Astrocyte (in vitro differentiated cells and primary cell): ENCODE measurements at regions not wholly inside any gene's neighbourhood (a gene's known extent, or its start where the extent isn't known, plus 50 kb on each side); places are given as distances from the start of the nearest gene placed in this dataset.

ENCODE experiments used
- DNase-seq: peaks from one replicate; pipeline ENCODE4 v3.0.0-alpha.2; 2010; ENCODE audit warnings: low read depth
- FAIRE-seq: peaks from 2 replicates; lab custom pipeline; 2011; peaks lifted over from hg19 to GRCh38; lab: Jason Lieb, UNC
- H2AFZ ChIP-seq: 2 replicates; pipeline ENCODE4 v1.6.0; 2012; ENCODE audit warnings: low read depth, low read length, inconsistent platforms
- H3K27ac ChIP-seq: 2 replicates; pipeline ENCODE4 v1.5.1; 2011; ENCODE audit warnings: low read depth, low read length, inconsistent platforms
- H3K27me3 ChIP-seq: 2 replicates; pipeline ENCODE4 v1.6.0; 2011; ENCODE audit warnings: low read length, inconsistent platforms; ENCODE audit not compliant: insufficient read depth
- H3K36me3 ChIP-seq: 2 replicates; pipeline ENCODE4 v1.5.1; 2011; ENCODE audit warnings: low read length, inconsistent platforms; ENCODE audit not compliant: insufficient read depth
- H3K4me1 ChIP-seq: 2 replicates; pipeline ENCODE4 v1.5.1; 2011; ENCODE audit warnings: low read length, inconsistent platforms; ENCODE audit not compliant: insufficient read depth
- H3K4me2 ChIP-seq: 2 replicates; pipeline ENCODE4 v1.6.0; 2012; ENCODE audit warnings: low read length, inconsistent platforms
- H3K4me3 ChIP-seq: 2 replicates; pipeline ENCODE4 v1.5.1; 2011; ENCODE audit warnings: low read depth, mild to moderate bottlenecking, low read length, inconsistent platforms; ENCODE audit not compliant: insufficient read depth
- H3K79me2 ChIP-seq: 2 replicates; pipeline ENCODE4 v1.6.0; 2012; ENCODE audit warnings: mild to moderate bottlenecking, low read length, inconsistent platforms; ENCODE audit not compliant: insufficient read depth
- H3K9ac ChIP-seq: 2 replicates; pipeline ENCODE4 v1.6.0; 2012; ENCODE audit warnings: mild to moderate bottlenecking, low read length, inconsistent platforms
- H3K9me3 ChIP-seq: 2 replicates; pipeline ENCODE4 v1.5.1; 2012; ENCODE audit warnings: low read depth, mild to moderate bottlenecking, low read length, inconsistent platforms; ENCODE audit not compliant: insufficient read depth
- H4K20me1 ChIP-seq: 2 replicates; pipeline ENCODE4 v1.6.0; 2012; ENCODE audit warnings: low read length, inconsistent platforms; ENCODE audit not compliant: insufficient read depth
- H3K27ac Mint-ChIP-seq: one replicate; pipeline ENCODE4 v1.8.0; 2021; ENCODE audit warnings: mild to moderate bottlenecking, mixed read lengths; ENCODE audit not compliant: unreplicated experiment
- H3K27me3 Mint-ChIP-seq: one replicate; pipeline ENCODE4 v1.8.0; 2021; ENCODE audit warnings: low read depth, mixed read lengths; ENCODE audit not compliant: unreplicated experiment
- H3K36me3 Mint-ChIP-seq: one replicate; pipeline ENCODE4 v1.8.0; 2021; ENCODE audit warnings: low read depth, mixed read lengths; ENCODE audit not compliant: unreplicated experiment
- H3K4me1 Mint-ChIP-seq: one replicate; pipeline ENCODE4 v1.8.0; 2021; ENCODE audit warnings: low read depth, mixed read lengths; ENCODE audit not compliant: unreplicated experiment
- H3K4me3 Mint-ChIP-seq: one replicate; pipeline ENCODE4 v1.8.0; 2021; ENCODE audit warnings: mild to moderate bottlenecking, moderate library complexity, mixed read lengths; ENCODE audit not compliant: unreplicated experiment
- H3K9me3 Mint-ChIP-seq: one replicate; pipeline ENCODE4 v1.8.0; 2021; ENCODE audit warnings: mild to moderate bottlenecking, mixed read lengths; ENCODE audit not compliant: unreplicated experiment
- EZH2 ChIP-seq: IDR thresholded peaks from 2 replicates; pipeline ENCODE4 v1.6.1; 2012; ENCODE audit warnings: mild to moderate bottlenecking, low read length, inconsistent platforms; ENCODE audit not compliant: insufficient read depth
- TF ChIP-seq, protein P1 (sequence below): IDR thresholded peaks from 2 replicates; pipeline ENCODE4 v1.5.1; 2011; ENCODE audit warnings: low read depth, mild to moderate bottlenecking, inconsistent platforms, low read length, moderate library complexity; ENCODE audit not compliant: insufficient read depth

DNA sequence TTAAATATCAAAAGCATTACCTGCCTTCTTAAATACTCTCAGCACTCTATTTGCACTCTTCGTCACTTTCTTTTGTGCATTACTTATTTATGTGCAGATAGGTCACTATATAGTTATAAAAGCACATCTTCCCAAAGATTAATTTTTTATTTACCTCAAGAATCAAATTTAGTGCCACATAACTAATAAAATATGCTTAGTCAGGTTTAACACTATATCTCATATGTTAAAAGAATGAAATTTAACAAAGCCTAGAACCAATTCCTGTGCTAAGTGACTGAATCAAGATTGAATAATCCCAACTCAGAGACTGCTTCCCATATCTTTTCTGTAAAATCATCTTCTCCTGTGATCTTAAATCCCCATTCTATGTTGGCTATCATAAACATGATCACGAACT lies 957.5 kb upstream of the NXPH2 start:
- Histone ChIP-seq H2AFZ (no peak overlapping the region), H3K9ac (no peak overlapping the region), H3K4me1 (no peaks in the 10 kb centered on the region), H3K4me3 (no peak overlapping the region), H4K20me1 (no peaks in the 10 kb centered on the region), H3K79me2 (no peaks in the 10 kb centered on the region), H3K4me2 (no peak overlapping the region), H3K27ac (no peak overlapping the region), H3K9me3 (no peaks in the 10 kb centered on the region), H3K36me3 (no peaks in the 10 kb centered on the region), H3K27me3 (no peaks in the 10 kb centered on the region)
- H3K4me1 Mint-ChIP-seq, result no peaks in the 10 kb centered on the region
- DNase-seq (no peak), FAIRE-seq (no peak)
- no peaks in the 10 kb centered on the region for H3K36me3 Mint-ChIP-seq
- H3K27ac Mint-ChIP-seq, result no peak overlapping the region
- no peak overlapping the region for H3K4me3 Mint-ChIP-seq
- H3K27me3 Mint-ChIP-seq, result no peaks in the 10 kb centered on the region
- H3K9me3 Mint-ChIP-seq, result no peaks in the 10 kb centered on the region
- TF ChIP-seq, protein P1, sequence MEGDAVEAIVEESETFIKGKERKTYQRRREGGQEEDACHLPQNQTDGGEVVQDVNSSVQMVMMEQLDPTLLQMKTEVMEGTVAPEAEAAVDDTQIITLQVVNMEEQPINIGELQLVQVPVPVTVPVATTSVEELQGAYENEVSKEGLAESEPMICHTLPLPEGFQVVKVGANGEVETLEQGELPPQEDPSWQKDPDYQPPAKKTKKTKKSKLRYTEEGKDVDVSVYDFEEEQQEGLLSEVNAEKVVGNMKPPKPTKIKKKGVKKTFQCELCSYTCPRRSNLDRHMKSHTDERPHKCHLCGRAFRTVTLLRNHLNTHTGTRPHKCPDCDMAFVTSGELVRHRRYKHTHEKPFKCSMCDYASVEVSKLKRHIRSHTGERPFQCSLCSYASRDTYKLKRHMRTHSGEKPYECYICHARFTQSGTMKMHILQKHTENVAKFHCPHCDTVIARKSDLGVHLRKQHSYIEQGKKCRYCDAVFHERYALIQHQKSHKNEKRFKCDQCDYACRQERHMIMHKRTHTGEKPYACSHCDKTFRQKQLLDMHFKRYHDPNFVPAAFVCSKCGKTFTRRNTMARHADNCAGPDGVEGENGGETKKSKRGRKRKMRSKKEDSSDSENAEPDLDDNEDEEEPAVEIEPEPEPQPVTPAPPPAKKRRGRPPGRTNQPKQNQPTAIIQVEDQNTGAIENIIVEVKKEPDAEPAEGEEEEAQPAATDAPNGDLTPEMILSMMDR, result no peak
- TF ChIP-seq EZH2, result no peak

DNA sequence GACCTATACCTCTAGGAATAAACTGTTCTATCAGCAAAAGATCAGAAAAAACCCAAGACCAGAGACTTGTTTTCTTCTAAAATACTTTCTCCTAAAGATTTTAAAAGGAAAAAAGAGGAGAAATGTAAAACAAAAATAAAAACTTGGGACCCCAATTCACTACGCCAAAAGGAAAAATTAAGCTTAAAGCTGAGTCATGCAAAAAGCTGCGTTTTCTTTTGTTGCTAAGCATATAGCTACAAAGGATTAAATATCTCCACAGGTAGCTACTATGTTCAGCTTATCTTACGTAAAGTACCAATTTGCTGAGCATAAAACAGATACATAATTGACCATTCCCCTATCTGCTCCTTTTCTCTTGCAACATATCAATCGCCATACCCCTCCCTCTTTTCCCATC lies 950.0 kb upstream of the NXPH2 start:
- FAIRE-seq, result no peak

DNA sequence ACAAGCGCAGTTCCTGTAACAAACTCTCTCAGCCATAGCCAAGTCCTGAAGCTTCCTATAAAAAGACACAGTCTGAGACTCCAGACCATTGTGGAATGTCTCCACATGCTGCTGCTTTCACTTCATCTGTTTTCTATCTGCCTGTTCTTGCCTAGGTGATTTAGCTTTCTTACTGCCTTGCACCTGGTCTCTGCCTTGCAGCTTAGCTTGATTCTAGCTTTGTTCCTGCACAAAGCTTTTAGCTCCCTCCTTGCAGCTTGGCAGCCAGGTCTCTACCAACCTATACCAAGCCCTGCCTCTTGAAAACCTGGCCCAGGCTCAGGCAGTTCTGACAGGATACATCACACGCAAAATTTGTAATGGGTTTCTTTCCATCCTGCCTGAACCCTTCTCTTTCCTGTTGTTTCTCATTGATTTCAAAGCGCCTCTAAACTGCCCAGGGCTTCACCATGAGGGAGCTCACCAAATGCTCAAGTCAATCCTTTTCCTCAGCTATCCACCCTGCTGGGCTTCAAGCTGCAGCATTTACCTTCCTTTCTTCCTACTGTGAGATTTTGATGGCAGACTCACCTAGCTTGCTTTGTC lies 941.3 kb upstream of the NXPH2 start:
- Mint-ChIP-seq H3K9me3 (no peaks in the 10 kb centered on the region), H3K27ac (no peak overlapping the region), H3K36me3 (no peaks in the 10 kb centered on the region), H3K27me3 (no peaks in the 10 kb centered on the region), H3K4me3 (no peak overlapping the region), H3K4me1 (peaks cover 15% of the 10 kb centered on the region)
- Histone ChIP-seq H3K27ac (no peak overlapping the region), H2AFZ (no peak overlapping the region), H3K79me2 (no peaks in the 10 kb centered on the region), H3K4me2 (no peak overlapping the region), H4K20me1 (no peaks in the 10 kb centered on the region), H3K9ac (no peak overlapping the region), H3K4me3 (no peak overlapping the region), H3K9me3 (no peaks in the 10 kb centered on the region), H3K27me3 (no peaks in the 10 kb centered on the region), H3K4me1 (no peaks in the 10 kb centered on the region), H3K36me3 (no peaks in the 10 kb centered on the region)
- no peak for FAIRE-seq
- TF ChIP-seq, protein P1, result no peak
- TF ChIP-seq EZH2, result no peak
- no peak for DNase-seq

More for the DNA sequence above, 950.0 kb upstream of the NXPH2 start:
- Histone ChIP-seq H3K36me3 (no peaks in the 10 kb centered on the region), H2AFZ (no peak overlapping the region), H3K4me2 (no peak overlapping the region), H3K4me1 (no peaks in the 10 kb centered on the region), H3K27me3 (no peaks in the 10 kb centered on the region), H3K27ac (no peak overlapping the region), H3K4me3 (no peak overlapping the region), H3K9ac (no peak overlapping the region), H3K79me2 (no peaks in the 10 kb centered on the region), H3K9me3 (peaks cover 2% of the 10 kb centered on the region), H4K20me1 (no peaks in the 10 kb centered on the region)
- Mint-ChIP-seq H3K9me3 (no peaks in the 10 kb centered on the region), H3K36me3 (no peaks in the 10 kb centered on the region), H3K27ac (no peak overlapping the region), H3K4me3 (no peak overlapping the region), H3K4me1 (no peaks in the 10 kb centered on the region), H3K27me3 (no peaks in the 10 kb centered on the region)
- DNase-seq, result no peak
- TF ChIP-seq, protein P1, result no peak
- TF ChIP-seq EZH2, result no peak
